ENCODE measurements at regions not wholly inside any gene's neighbourhood (a gene's known extent, or its start where the extent isn't known, plus 50 kb on each side); places are given as distances from the start of the nearest gene placed in this dataset.

DNA sequence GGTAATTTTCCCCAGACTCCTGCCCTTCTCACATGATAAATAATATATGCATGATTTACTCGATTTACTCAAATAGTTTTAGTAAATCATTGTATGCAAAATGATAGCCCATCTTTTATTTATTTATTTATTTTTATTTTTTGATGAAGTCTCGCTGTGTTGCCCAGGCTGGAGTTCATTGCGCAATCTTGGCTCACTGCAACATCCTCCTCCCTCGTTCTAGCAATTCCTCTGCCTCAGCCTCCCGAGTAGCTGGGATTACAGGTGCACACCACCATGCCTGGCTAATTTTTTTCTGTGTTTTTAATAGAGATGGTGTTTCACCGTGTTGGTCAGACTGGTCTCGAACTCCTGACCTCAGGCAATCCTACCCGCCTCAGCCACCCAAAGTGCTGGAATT, 343.8 kb upstream of the PLSCR5 start:
- no peak for TF ChIP-seq EZH2 (IDR thresholded peaks at IDR 0.05; ENCODE audit: borderline replicate concordance, control insufficient read depth, low read depth, low read length)
- no peak for TF ChIP-seq HDAC2 (IDR thresholded peaks at IDR 0.05)
- TF ChIP-seq CEBPB (IDR thresholded peaks at IDR 0.05; ENCODE audit: borderline replicate concordance in 1 of 2, low read depth in 2 of 2, low read length in 2 of 2) = no peak
- TF ChIP-seq HDGF (IDR thresholded peaks at IDR 0.05) = no peak
- no peak for TF ChIP-seq SRF (IDR thresholded peaks at IDR 0.05; ENCODE audit: low read depth in 2 of 2, low read length in 2 of 2)
- TF ChIP-seq NFYA (IDR thresholded peaks at IDR 0.05; ENCODE audit: borderline replicate concordance, low read depth, low read length) = no peak
- no peak for TF ChIP-seq EGR1 (IDR thresholded peaks at IDR 0.05; ENCODE audit: borderline replicate concordance in 1 of 2, low read depth in 2 of 2, low read length in 2 of 2)
- no peak for TF ChIP-seq SP1 (IDR thresholded peaks at IDR 0.05; ENCODE audit: low read depth, low read length)
- no peak for TF ChIP-seq STAT1 (conservative IDR thresholded peaks at IDR 0.05)
- no peak for TF ChIP-seq DPF2 (IDR thresholded peaks at IDR 0.05)
